ENCODE measurements at regions not wholly inside any gene's neighbourhood (a gene's known extent, or its start where the extent isn't known, plus 50 kb on each side); places are given as distances from the start of the nearest gene placed in this dataset.

- WGBS (ENCODE audit: low lambda C conversion rate), result 34% methylated on average over 8 of the region's 8 CpGs
- Histone ChIP-seq H3K9me3 (no peaks in the 10 kb centered on the region), H3K36me3 (replicated peaks in 1 of 2; ENCODE audit: control insufficient read depth in 1 of 2, insufficient read depth in 2 of 2, low read length in 1 of 2) (no peaks in the 10 kb centered on the region), H3K9ac (no peak overlapping the region), H3K79me2 (ENCODE audit: insufficient read depth) (no peaks in the 10 kb centered on the region), H2AFZ (ENCODE audit: low read depth) (no peak overlapping the region), H3K4me3 (ENCODE audit: low read depth in 2 of 2, low read length in 1 of 2) (no peak overlapping the region), H3K27ac (ENCODE audit: low read depth in 2 of 2, low read length in 1 of 2) (no peak overlapping the region), H3K4me1 (ENCODE audit: control insufficient read depth in 1 of 2, insufficient read depth in 2 of 2, low read depth in 1 of 2, low read length in 1 of 2) (peaks cover 0 to 8% of the 10 kb centered on the region in 2 experiments; a peak in 2 of 4 replicates), H4K20me1 (ENCODE audit: insufficient read depth) (no peaks in the 10 kb centered on the region), H3K27me3 (ENCODE audit: insufficient read depth) (no peaks in the 10 kb centered on the region), H3K9me2 (no peaks in the 10 kb centered on the region), H3F3A (replicated peaks; ENCODE audit: insufficient read depth) (no peaks in the 10 kb centered on the region), H3K4me2 (no peak overlapping the region)
- no peak for DNase-seq
- TF ChIP-seq CTCF (IDR thresholded peaks at IDR 0.05), result no peak
- no peak for TF ChIP-seq SMC3 (IDR thresholded peaks at IDR 0.05; ENCODE audit: low read depth, low read length)
- no peak for TF ChIP-seq USF1 (IDR thresholded peaks at IDR 0.05; ENCODE audit: borderline replicate concordance, low read depth)
- no peak for TF ChIP-seq TCF12 (IDR thresholded peaks at IDR 0.05)
- TF ChIP-seq ZBTB33 (IDR thresholded peaks at IDR 0.05; ENCODE audit: borderline replicate concordance, low read depth), result no peak
- TF ChIP-seq RCOR1 (IDR thresholded peaks at IDR 0.05; ENCODE audit: low read length), result no peak
- TF ChIP-seq REST (IDR thresholded peaks at IDR 0.05; ENCODE audit: low read depth, low read length), result no peak
- TF ChIP-seq IRF3 (IDR thresholded peaks at IDR 0.05; ENCODE audit: low read depth, low read length), result no peak
- no peak for TF ChIP-seq RFX5 (IDR thresholded peaks at IDR 0.05; ENCODE audit: low read length)
- CTCF ChIA-PET, result no interaction called here
- POLR2A ChIA-PET, result no interaction called here
These were observed 423.8 kb upstream of the SLC30A5 start for GRCh38 chr5:68669864-68670575.
